Cardiac muscle cell (in vitro differentiated cells and primary cell): ENCODE measurements at regions not wholly inside any gene's neighbourhood (a gene's known extent, or its start where the extent isn't known, plus 50 kb on each side); places are given as distances from the start of the nearest gene placed in this dataset.

Experiments
- DNase-seq, 2 donors: peaks; one replicate each; pipeline versions ENCODE4 v3.0.0 to v3.0.0-alpha.2; 2010 to 2017; ENCODE audit warnings: low read depth in 1 of 2, low spot score in 1 of 2
- H3K27ac ChIP-seq: fragments of 200-600 bp; sonication (generic); 2 replicates; pipeline ENCODE4 v1.5.1; 2016
- H3K27me3 ChIP-seq: fragments of 200-600 bp; sonication (generic); 2 replicates; pipeline ENCODE4 v1.6.0; 2016; ENCODE audit warnings: control low read depth
- H3K36me3 ChIP-seq: fragments of 200-600 bp; sonication (generic); 2 replicates; pipeline ENCODE4 v1.5.1; 2016; ENCODE audit warnings: control low read depth
- H3K4me1 ChIP-seq: fragments of 200-600 bp; sonication (generic); 2 replicates; pipeline ENCODE4 v1.8.1; 2017; ENCODE audit warnings: low read depth, mild to moderate bottlenecking, mixed run types
- H3K4me3 ChIP-seq: fragments of 200-600 bp; sonication (generic); 2 replicates; pipeline ENCODE4 v1.5.1; 2016; ENCODE audit warnings: mild to moderate bottlenecking
- H3K9me3 ChIP-seq: fragments of 200-600 bp; sonication (generic); 2 replicates; pipeline ENCODE4 v1.5.1; 2017; ENCODE audit warnings: low read depth, mild to moderate bottlenecking, control low read depth
- CTCF ChIP-seq: IDR thresholded peaks from 2 replicates; pipeline ENCODE4 v1.5.1; 2012; ENCODE audit warnings: low read depth, mild to moderate bottlenecking, low read length

- no peak for DNase-seq
- H3K36me3 ChIP-seq, result no peaks in the 10 kb centered on the region
- TF ChIP-seq CTCF, result no peak
- peaks cover 12% of the 10 kb centered on the region for H3K4me1 ChIP-seq
- no peaks in the 10 kb centered on the region for H3K9me3 ChIP-seq
- H3K27ac ChIP-seq, result no peak overlapping the region
- H3K4me3 ChIP-seq, result no peak overlapping the region
- H3K27me3 ChIP-seq, result no peaks in the 10 kb centered on the region
Measured at GRCh38 chr18:11377766-11378540, 228.6 kb upstream of the PIEZO2 start.

- Histone ChIP-seq H3K4me3 (no peak overlapping the region), H3K27ac (no peak overlapping the region), H3K36me3 (no peaks in the 10 kb centered on the region), H3K4me1 (peaks cover 6% of the 10 kb centered on the region), H3K9me3 (no peaks in the 10 kb centered on the region), H3K27me3 (no peaks in the 10 kb centered on the region)
- DNase-seq, result no peak
- TF ChIP-seq CTCF, result no peak
Measured at GRCh38 chr18:11372163-11372562, 222.8 kb upstream of the PIEZO2 start.

- TF ChIP-seq CTCF, result no peak
- no peak for DNase-seq
- no peaks in the 10 kb centered on the region for H3K9me3 ChIP-seq
- peaks cover 16% of the 10 kb centered on the region for H3K4me1 ChIP-seq
- no peaks in the 10 kb centered on the region for H3K27me3 ChIP-seq
- H3K27ac ChIP-seq, result no peak overlapping the region
- no peaks in the 10 kb centered on the region for H3K36me3 ChIP-seq
- H3K4me3 ChIP-seq, result no peak overlapping the region
Measured at GRCh38 chr18:11369556-11369955, 220.2 kb upstream of the PIEZO2 start.

GRCh38 chr18:11368020-11368419, 218.7 kb upstream of the PIEZO2 start:
- Histone ChIP-seq H3K4me1 (peaks cover 16% of the 10 kb centered on the region), H3K27me3 (no peaks in the 10 kb centered on the region), H3K9me3 (no peaks in the 10 kb centered on the region), H3K27ac (no peak overlapping the region), H3K36me3 (no peaks in the 10 kb centered on the region), H3K4me3 (no peak overlapping the region)
- TF ChIP-seq CTCF, result no peak
- no peak for DNase-seq

- Histone ChIP-seq H3K4me1 (peaks cover 16% of the 10 kb centered on the region), H3K36me3 (no peaks in the 10 kb centered on the region), H3K4me3 (no peak overlapping the region), H3K27me3 (no peaks in the 10 kb centered on the region), H3K9me3 (no peaks in the 10 kb centered on the region), H3K27ac (peak overlapping the region; percentile 90)
- TF ChIP-seq CTCF, result no peak
- DNase-seq, result no peak
Measured at GRCh38 chr18:11367351-11367750, 218.0 kb upstream of the PIEZO2 start.

- DNase-seq, result peak in 1 of 2 donors; percentile 81
- peaks cover 16% of the 10 kb centered on the region for H3K4me1 ChIP-seq
- peak overlapping the region; percentile 90 for H3K27ac ChIP-seq
- TF ChIP-seq CTCF, result no peak
- no peaks in the 10 kb centered on the region for H3K9me3 ChIP-seq
- H3K36me3 ChIP-seq, result no peaks in the 10 kb centered on the region
- no peak overlapping the region for H3K4me3 ChIP-seq
- no peaks in the 10 kb centered on the region for H3K27me3 ChIP-seq
Measured at GRCh38 chr18:11366410-11366809, 217.0 kb upstream of the PIEZO2 start.
